ENCODE measurements at regions not wholly inside any gene's neighbourhood (a gene's known extent, or its start where the extent isn't known, plus 50 kb on each side); places are given as distances from the start of the nearest gene placed in this dataset.

DNA sequence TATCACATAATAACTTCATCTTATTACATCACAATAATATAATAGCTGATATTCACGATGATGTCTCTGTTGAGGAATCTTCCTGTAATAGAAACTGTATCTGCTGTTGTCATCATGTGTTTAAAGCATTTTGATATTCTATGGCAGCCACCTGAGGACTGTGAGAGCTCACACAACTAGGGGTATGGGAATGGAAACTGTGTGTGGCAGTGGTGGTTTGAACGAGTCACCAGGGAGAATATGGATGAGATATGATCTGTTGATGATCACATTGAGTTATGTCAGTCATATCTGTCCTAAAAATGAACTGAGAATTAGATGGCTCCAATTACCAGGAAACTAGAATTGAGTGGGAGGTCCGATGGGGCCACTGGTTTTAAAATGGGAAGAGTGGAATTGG is 169.6 kb downstream of the MID1IP1 start:
- TF ChIP-seq, protein P1, sequence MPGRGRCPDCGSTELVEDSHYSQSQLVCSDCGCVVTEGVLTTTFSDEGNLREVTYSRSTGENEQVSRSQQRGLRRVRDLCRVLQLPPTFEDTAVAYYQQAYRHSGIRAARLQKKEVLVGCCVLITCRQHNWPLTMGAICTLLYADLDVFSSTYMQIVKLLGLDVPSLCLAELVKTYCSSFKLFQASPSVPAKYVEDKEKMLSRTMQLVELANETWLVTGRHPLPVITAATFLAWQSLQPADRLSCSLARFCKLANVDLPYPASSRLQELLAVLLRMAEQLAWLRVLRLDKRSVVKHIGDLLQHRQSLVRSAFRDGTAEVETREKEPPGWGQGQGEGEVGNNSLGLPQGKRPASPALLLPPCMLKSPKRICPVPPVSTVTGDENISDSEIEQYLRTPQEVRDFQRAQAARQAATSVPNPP (IDR thresholded peaks at IDR 0.05; ENCODE audit: borderline replicate concordance, insufficient read depth, insufficient read length): no peak
- TF ChIP-seq ZBTB7A (IDR thresholded peaks at IDR 0.05; ENCODE audit: borderline replicate concordance, control insufficient read depth, low read depth, low read length) (no peak), NCOA4 (IDR thresholded peaks at IDR 0.05; ENCODE audit: partially characterized antibody) (no peak), POLR2AphosphoS5 (IDR thresholded peaks at IDR 0.05; ENCODE audit: control insufficient read depth, insufficient read depth, low read depth, low read length) (no peak), SRSF9 (IDR thresholded peaks at IDR 0.05; ENCODE audit: borderline replicate concordance, low read depth, low read length) (no peak), TEAD2 (tag; IDR thresholded peaks at IDR 0.05) (no peak), SRF (CRISPR knock-in tag; IDR thresholded peaks at IDR 0.05) (no peak), NR2C1 (IDR thresholded peaks at IDR 0.05) (no peak), NR2C1 (tag; IDR thresholded peaks at IDR 0.05) (no peak), RBM15 (IDR thresholded peaks at IDR 0.05; ENCODE audit: insufficient read depth, low read length) (no peak)
- TF ChIP-seq, protein P2, sequence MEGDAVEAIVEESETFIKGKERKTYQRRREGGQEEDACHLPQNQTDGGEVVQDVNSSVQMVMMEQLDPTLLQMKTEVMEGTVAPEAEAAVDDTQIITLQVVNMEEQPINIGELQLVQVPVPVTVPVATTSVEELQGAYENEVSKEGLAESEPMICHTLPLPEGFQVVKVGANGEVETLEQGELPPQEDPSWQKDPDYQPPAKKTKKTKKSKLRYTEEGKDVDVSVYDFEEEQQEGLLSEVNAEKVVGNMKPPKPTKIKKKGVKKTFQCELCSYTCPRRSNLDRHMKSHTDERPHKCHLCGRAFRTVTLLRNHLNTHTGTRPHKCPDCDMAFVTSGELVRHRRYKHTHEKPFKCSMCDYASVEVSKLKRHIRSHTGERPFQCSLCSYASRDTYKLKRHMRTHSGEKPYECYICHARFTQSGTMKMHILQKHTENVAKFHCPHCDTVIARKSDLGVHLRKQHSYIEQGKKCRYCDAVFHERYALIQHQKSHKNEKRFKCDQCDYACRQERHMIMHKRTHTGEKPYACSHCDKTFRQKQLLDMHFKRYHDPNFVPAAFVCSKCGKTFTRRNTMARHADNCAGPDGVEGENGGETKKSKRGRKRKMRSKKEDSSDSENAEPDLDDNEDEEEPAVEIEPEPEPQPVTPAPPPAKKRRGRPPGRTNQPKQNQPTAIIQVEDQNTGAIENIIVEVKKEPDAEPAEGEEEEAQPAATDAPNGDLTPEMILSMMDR (IDR thresholded peaks at IDR 0.05 in 2 of 3, conservative IDR thresholded peaks at IDR 0.05 in 1 of 3; ENCODE audit: insufficient read depth in 2 of 3, low read depth in 1 of 3, low read length in 3 of 3): no peak
- TF ChIP-seq, protein P3, sequence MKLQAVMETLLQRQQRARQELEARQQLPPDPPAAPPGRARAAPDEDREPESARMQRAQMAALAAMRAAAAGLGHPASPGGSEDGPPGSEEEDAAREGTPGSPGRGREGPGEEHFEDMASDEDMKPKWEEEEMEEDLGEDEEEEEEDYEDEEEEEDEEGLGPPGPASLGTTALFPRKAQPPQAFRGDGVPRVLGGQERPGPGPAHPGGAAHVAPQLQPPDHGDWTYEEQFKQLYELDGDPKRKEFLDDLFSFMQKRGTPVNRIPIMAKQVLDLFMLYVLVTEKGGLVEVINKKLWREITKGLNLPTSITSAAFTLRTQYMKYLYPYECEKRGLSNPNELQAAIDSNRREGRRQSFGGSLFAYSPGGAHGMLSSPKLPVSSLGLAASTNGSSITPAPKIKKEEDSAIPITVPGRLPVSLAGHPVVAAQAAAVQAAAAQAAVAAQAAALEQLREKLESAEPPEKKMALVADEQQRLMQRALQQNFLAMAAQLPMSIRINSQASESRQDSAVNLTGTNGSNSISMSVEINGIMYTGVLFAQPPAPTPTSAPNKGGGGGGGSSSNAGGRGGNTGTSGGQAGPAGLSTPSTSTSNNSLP (IDR thresholded peaks at IDR 0.05; ENCODE audit: borderline replicate concordance, low read depth, low read length): no peak
- TF ChIP-seq, protein P4, sequence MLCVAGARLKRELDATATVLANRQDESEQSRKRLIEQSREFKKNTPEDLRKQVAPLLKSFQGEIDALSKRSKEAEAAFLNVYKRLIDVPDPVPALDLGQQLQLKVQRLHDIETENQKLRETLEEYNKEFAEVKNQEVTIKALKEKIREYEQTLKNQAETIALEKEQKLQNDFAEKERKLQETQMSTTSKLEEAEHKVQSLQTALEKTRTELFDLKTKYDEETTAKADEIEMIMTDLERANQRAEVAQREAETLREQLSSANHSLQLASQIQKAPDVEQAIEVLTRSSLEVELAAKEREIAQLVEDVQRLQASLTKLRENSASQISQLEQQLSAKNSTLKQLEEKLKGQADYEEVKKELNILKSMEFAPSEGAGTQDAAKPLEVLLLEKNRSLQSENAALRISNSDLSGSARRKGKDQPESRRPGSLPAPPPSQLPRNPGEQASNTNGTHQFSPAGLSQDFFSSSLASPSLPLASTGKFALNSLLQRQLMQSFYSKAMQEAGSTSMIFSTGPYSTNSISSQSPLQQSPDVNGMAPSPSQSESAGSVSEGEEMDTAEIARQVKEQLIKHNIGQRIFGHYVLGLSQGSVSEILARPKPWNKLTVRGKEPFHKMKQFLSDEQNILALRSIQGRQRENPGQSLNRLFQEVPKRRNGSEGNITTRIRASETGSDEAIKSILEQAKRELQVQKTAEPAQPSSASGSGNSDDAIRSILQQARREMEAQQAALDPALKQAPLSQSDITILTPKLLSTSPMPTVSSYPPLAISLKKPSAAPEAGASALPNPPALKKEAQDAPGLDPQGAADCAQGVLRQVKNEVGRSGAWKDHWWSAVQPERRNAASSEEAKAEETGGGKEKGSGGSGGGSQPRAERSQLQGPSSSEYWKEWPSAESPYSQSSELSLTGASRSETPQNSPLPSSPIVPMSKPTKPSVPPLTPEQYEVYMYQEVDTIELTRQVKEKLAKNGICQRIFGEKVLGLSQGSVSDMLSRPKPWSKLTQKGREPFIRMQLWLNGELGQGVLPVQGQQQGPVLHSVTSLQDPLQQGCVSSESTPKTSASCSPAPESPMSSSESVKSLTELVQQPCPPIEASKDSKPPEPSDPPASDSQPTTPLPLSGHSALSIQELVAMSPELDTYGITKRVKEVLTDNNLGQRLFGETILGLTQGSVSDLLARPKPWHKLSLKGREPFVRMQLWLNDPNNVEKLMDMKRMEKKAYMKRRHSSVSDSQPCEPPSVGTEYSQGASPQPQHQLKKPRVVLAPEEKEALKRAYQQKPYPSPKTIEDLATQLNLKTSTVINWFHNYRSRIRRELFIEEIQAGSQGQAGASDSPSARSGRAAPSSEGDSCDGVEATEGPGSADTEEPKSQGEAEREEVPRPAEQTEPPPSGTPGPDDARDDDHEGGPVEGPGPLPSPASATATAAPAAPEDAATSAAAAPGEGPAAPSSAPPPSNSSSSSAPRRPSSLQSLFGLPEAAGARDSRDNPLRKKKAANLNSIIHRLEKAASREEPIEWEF (CRISPR knock-in tag; IDR thresholded peaks at IDR 0.05): no peak
- TF ChIP-seq, protein P5, sequence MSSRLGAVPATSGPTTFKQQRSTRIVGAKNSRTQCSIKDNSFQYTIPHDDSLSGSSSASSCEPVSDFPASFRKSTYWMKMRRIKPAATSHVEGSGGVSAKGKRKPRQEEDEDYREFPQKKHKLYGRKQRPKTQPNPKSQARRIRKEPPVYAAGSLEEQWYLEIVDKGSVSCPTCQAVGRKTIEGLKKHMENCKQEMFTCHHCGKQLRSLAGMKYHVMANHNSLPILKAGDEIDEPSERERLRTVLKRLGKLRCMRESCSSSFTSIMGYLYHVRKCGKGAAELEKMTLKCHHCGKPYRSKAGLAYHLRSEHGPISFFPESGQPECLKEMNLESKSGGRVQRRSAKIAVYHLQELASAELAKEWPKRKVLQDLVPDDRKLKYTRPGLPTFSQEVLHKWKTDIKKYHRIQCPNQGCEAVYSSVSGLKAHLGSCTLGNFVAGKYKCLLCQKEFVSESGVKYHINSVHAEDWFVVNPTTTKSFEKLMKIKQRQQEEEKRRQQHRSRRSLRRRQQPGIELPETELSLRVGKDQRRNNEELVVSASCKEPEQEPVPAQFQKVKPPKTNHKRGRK (tag; IDR thresholded peaks at IDR 0.05): no peak
